ENCODE measurements at regions not wholly inside any gene's neighbourhood (a gene's known extent, or its start where the extent isn't known, plus 50 kb on each side); places are given as distances from the start of the nearest gene placed in this dataset.

DNA sequence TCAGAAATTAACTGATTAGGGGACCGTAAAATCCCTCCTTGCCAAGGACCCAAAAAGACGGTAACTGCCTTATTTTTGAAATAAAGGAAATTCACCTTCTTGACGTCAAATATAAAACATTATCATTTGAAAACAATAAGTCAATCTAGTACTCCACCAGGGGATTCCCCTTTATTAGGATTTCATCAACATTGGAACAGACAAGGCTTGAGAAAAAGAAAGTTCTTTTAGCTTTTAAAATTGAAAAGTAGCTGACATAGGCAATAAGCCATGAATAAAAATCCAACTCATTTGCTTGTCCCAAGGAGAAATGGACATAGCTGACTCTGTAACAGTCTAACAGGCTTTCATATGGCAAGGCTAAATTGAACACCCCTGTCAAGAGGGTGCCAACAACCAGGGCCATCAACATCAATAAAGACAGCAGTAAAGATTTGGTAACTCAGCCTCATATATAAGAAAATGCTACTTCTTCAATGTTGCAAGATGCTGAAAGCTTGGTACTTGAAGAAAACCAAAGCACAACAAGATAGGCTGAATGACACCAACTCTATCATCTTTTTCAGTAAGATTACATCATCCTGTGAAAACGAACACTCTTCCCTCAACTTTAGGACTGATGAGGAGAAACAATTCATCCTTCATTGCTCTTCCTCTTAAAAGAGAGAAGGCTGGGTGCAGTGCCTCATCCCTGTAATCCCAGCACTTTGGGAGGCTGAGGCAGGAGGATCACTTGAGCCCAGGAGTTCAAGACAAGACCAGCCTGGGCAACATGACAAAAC is 121.0 kb upstream of the PRDM1 start:
- no peak overlapping the region for H3K9ac ChIP-seq (ENCODE audit: insufficient read length, low read depth)
- TF ChIP-seq SUZ12 (IDR thresholded peaks at IDR 0.05; ENCODE audit: extremely low read depth, insufficient read depth, insufficient read length) = no peak
- no peak for TF ChIP-seq YY1 (IDR thresholded peaks at IDR 0.05; ENCODE audit: insufficient read depth, insufficient read length)
- TF ChIP-seq ZNF274 (IDR thresholded peaks at IDR 0.05; ENCODE audit: low read depth, low read length) = no peak
- DNase-seq (ENCODE audit: low read depth, low spot score) = no peak
- no peak overlapping the region for H3K4me3 ChIP-seq (ENCODE audit: insufficient read length, low read depth)
- H3K36me3 ChIP-seq (ENCODE audit: insufficient read depth, insufficient read length, low read length) = no peaks in the 10 kb centered on the region
- H3K4me1 ChIP-seq (ENCODE audit: insufficient read depth, insufficient read length) = no peaks in the 10 kb centered on the region
- no peaks in the 10 kb centered on the region for H3K9me3 ChIP-seq (ENCODE audit: insufficient read depth, low read length)
- H3K27me3 ChIP-seq (ENCODE audit: insufficient read depth, insufficient read length) = no peaks in the 10 kb centered on the region

DNA sequence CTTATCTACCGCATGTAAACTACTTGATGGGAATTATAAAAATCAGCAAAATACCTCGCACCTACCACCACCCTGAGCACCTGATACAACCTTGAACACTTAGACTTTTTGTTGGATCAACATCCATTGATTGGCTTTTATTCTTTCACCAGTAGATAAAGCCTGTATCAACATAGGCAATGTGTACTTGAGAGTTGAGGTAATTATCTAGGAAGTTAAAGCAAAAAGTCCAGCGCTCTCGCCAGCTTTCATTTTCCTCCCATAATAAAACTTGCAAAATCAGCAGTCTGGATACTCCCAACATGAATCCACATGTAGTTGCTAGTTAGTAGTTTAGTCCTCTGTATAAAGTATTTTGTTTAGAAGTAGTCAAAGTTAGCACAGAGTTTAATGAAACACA is 132.0 kb upstream of the PRDM1 start:
- no peak for DNase-seq (ENCODE audit: low read depth, low spot score)

DNA sequence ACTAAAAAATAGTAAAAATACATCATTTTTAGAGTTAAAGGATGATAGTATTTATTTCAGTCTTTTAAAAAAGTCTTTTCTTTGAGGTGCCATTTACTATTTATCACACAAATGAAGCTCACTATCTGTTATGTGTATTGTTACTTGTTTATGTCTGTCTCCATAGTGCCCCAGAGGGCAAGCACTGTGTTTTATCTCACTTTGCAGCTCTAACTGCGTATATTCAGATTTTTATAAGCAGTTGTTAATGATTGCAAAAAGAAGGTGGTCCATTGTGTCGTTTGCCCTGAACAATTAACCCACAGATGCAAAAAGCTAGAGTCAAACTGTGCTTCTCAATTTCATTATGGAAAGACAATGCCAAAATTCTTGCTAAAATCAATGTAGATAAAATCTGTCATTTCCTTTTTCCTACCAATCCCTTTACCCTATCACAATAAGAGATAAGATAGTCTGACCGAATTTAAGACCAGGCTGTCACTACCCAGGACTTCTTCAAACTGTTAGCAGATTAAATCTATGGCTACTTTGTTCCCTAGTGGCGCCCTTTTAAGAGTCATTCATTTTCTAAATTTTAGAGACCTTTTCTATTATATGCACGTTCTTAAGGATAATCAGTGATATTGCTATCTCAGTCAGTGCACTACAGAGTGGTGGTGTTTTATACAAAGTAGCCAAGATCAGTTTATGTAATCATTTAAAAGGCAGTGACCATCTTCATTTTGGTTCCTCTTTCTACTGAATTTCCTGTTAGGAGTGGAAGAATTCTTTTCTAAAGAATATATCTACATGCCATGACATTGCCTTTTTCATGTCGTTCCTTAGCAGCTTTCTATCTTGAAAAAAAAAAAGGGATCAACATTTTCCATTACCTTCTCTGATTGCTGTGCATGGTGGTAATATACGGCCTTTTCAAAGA is 133.1 kb upstream of the PRDM1 start:
- no peak overlapping the region for H3K9ac ChIP-seq (ENCODE audit: insufficient read length, low read depth)
- TF ChIP-seq SUZ12 (IDR thresholded peaks at IDR 0.05; ENCODE audit: extremely low read depth, insufficient read depth, insufficient read length) (no peak), YY1 (IDR thresholded peaks at IDR 0.05; ENCODE audit: insufficient read depth, insufficient read length) (no peak), ZNF274 (IDR thresholded peaks at IDR 0.05; ENCODE audit: low read depth, low read length) (no peak)
- DNase-seq (ENCODE audit: low read depth, low spot score) = no peak
- no peaks in the 10 kb centered on the region for H3K4me1 ChIP-seq (ENCODE audit: insufficient read depth, insufficient read length)
- H3K27me3 ChIP-seq (ENCODE audit: insufficient read depth, insufficient read length) = no peaks in the 10 kb centered on the region
- no peaks in the 10 kb centered on the region for H3K9me3 ChIP-seq (ENCODE audit: insufficient read depth, low read length)
- H3K4me3 ChIP-seq (ENCODE audit: insufficient read length, low read depth) = no peak overlapping the region
- no peaks in the 10 kb centered on the region for H3K36me3 ChIP-seq (ENCODE audit: insufficient read depth, insufficient read length, low read length)

More for the DNA sequence above, 132.0 kb upstream of the PRDM1 start:
- TF ChIP-seq SUZ12 (IDR thresholded peaks at IDR 0.05; ENCODE audit: extremely low read depth, insufficient read depth, insufficient read length) (no peak), ZNF274 (IDR thresholded peaks at IDR 0.05; ENCODE audit: low read depth, low read length) (no peak), YY1 (IDR thresholded peaks at IDR 0.05; ENCODE audit: insufficient read depth, insufficient read length) (no peak)
- H3K27me3 ChIP-seq (ENCODE audit: insufficient read depth, insufficient read length) = no peaks in the 10 kb centered on the region
- H3K9ac ChIP-seq (ENCODE audit: insufficient read length, low read depth) = no peak overlapping the region
- no peaks in the 10 kb centered on the region for H3K4me1 ChIP-seq (ENCODE audit: insufficient read depth, insufficient read length)
- no peak overlapping the region for H3K4me3 ChIP-seq (ENCODE audit: insufficient read length, low read depth)
- no peaks in the 10 kb centered on the region for H3K36me3 ChIP-seq (ENCODE audit: insufficient read depth, insufficient read length, low read length)
- no peaks in the 10 kb centered on the region for H3K9me3 ChIP-seq (ENCODE audit: insufficient read depth, low read length)

DNA sequence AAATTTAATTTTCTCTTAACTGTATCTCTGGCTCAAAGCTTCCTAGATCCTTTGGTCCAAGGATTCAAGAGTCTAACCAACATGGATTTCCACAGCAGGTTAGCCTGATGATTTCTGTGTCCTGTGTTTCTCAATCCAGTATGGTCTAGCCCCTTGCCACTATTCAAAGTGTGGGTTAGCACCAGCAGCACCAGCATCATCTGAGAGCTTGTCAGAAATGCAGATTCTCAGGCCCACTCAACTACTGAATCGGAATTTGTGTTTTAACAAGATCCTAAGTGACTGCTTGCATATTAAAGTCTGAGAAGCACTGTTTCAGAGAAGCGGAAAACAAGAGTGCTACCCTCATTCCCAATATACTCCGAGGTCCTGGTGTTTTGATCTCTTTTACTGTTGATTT is 133.8 kb upstream of the PRDM1 start:
- H3K9me3 ChIP-seq (ENCODE audit: insufficient read depth, low read length) = no peaks in the 10 kb centered on the region
- TF ChIP-seq ZNF274 (IDR thresholded peaks at IDR 0.05; ENCODE audit: low read depth, low read length) (no peak), YY1 (IDR thresholded peaks at IDR 0.05; ENCODE audit: insufficient read depth, insufficient read length) (no peak)
- no peaks in the 10 kb centered on the region for H3K27me3 ChIP-seq (ENCODE audit: insufficient read depth, insufficient read length)
- no peaks in the 10 kb centered on the region for H3K36me3 ChIP-seq (ENCODE audit: insufficient read depth, insufficient read length, low read length)
- DNase-seq (ENCODE audit: low read depth, low spot score) = no peak
- H3K4me1 ChIP-seq (ENCODE audit: insufficient read depth, insufficient read length) = no peaks in the 10 kb centered on the region
- H3K4me3 ChIP-seq (ENCODE audit: insufficient read length, low read depth) = no peak overlapping the region
- H3K9ac ChIP-seq (ENCODE audit: insufficient read length, low read depth) = no peak overlapping the region

DNA sequence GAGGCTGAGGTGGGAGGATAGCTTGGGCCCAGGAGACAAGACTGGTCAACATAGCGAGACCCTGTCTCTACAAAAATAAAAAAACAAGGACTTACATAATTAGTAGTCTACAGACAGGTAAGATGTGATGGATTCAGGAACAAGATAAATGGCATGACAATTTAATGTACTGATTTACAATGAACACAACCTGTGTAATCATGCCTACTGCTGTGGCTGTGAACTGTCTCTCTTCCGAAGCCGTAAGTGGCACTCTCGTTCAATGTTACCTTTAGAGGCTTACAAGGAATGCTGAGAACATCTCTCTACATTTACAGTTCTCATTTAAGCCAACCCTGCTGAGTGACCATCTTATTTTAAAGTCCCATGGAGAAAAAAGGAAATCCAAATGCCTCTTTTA is 134.8 kb upstream of the PRDM1 start:
- TF ChIP-seq ZNF274 (IDR thresholded peaks at IDR 0.05; ENCODE audit: low read depth, low read length) (no peak), YY1 (IDR thresholded peaks at IDR 0.05; ENCODE audit: insufficient read depth, insufficient read length) (no peak), SUZ12 (IDR thresholded peaks at IDR 0.05; ENCODE audit: extremely low read depth, insufficient read depth, insufficient read length) (no peak)
- H3K27me3 ChIP-seq (ENCODE audit: insufficient read depth, insufficient read length) = no peaks in the 10 kb centered on the region
- H3K4me1 ChIP-seq (ENCODE audit: insufficient read depth, insufficient read length) = no peaks in the 10 kb centered on the region
- H3K9ac ChIP-seq (ENCODE audit: insufficient read length, low read depth) = no peak overlapping the region
- no peak overlapping the region for H3K4me3 ChIP-seq (ENCODE audit: insufficient read length, low read depth)
- H3K9me3 ChIP-seq (ENCODE audit: insufficient read depth, low read length) = no peaks in the 10 kb centered on the region
- H3K36me3 ChIP-seq (ENCODE audit: insufficient read depth, insufficient read length, low read length) = no peaks in the 10 kb centered on the region
- no peak for DNase-seq (ENCODE audit: low read depth, low spot score)

DNA sequence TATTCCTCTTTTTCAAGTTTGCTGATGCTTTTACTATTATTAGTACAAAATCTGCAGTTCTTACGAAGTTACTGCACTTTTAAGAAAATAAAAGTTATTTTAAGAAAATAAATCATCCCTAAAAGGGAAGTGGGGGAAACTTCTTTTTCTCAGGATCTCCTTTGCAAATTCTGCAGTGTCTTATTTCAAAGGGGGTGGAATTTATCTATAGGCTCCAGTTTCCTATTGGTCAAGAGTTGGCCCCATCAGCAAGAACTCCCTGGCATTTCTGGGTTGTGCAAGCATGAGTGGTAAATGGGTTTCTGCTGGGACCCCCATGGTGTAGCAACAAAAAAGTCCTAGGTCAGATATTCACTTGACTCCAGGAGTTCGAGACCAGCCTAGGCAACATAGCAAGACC is 136.3 kb upstream of the PRDM1 start:
- Histone ChIP-seq H3K36me3 (ENCODE audit: insufficient read depth, insufficient read length, low read length) (no peaks in the 10 kb centered on the region), H3K9me3 (ENCODE audit: insufficient read depth, low read length) (no peaks in the 10 kb centered on the region), H3K27me3 (ENCODE audit: insufficient read depth, insufficient read length) (no peaks in the 10 kb centered on the region), H3K9ac (ENCODE audit: insufficient read length, low read depth) (no peak overlapping the region), H3K4me3 (ENCODE audit: insufficient read length, low read depth) (no peak overlapping the region), H3K4me1 (ENCODE audit: insufficient read depth, insufficient read length) (no peaks in the 10 kb centered on the region)
- TF ChIP-seq SUZ12 (IDR thresholded peaks at IDR 0.05; ENCODE audit: extremely low read depth, insufficient read depth, insufficient read length) (no peak), YY1 (IDR thresholded peaks at IDR 0.05; ENCODE audit: insufficient read depth, insufficient read length) (no peak), ZNF274 (IDR thresholded peaks at IDR 0.05; ENCODE audit: low read depth, low read length) (no peak)
- no peak for DNase-seq (ENCODE audit: low read depth, low spot score)

DNA sequence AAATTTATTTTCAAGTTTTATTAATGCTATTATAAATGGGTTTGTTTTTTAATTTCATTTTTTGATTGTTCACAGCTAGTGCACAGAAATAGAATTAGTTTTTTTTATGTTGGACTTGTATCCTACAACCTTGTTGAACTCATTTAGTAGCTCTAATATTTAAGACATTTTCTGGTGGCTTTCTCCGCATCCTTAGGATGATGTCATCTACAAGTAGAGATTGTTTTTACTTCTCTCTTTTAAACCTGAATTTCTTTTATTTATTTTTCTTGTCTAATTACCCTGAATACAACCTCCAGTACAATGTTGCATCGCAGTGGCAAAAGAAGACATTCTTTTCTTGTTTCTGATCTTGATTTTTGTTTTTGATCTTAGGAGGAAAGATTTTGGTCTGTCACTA is 142.6 kb upstream of the PRDM1 start:
- Histone ChIP-seq H3K4me3 (ENCODE audit: insufficient read length, low read depth) (no peak overlapping the region), H3K36me3 (ENCODE audit: insufficient read depth, insufficient read length, low read length) (no peaks in the 10 kb centered on the region)

More for the DNA sequence above, 142.6 kb upstream of the PRDM1 start:
- H3K9ac ChIP-seq (ENCODE audit: insufficient read length, low read depth) = no peak overlapping the region
- TF ChIP-seq YY1 (IDR thresholded peaks at IDR 0.05; ENCODE audit: insufficient read depth, insufficient read length) = no peak
- TF ChIP-seq ZNF274 (IDR thresholded peaks at IDR 0.05; ENCODE audit: low read depth, low read length) = no peak
- no peak for TF ChIP-seq SUZ12 (IDR thresholded peaks at IDR 0.05; ENCODE audit: extremely low read depth, insufficient read depth, insufficient read length)
- DNase-seq (ENCODE audit: low read depth, low spot score) = no peak
- no peaks in the 10 kb centered on the region for H3K27me3 ChIP-seq (ENCODE audit: insufficient read depth, insufficient read length)
- H3K4me1 ChIP-seq (ENCODE audit: insufficient read depth, insufficient read length) = no peaks in the 10 kb centered on the region
- no peaks in the 10 kb centered on the region for H3K9me3 ChIP-seq (ENCODE audit: insufficient read depth, low read length)
